ENCODE measurements at regions not wholly inside any gene's neighbourhood (a gene's known extent, or its start where the extent isn't known, plus 50 kb on each side); places are given as distances from the start of the nearest gene placed in this dataset.

GRCh38 chr11:79506124-79506523 lies 65.3 kb upstream of the TENM4 start:
- no peak for TF ChIP-seq ZNF207 (IDR thresholded peaks at IDR 0.05; ENCODE audit: borderline replicate concordance)
- TF ChIP-seq STAT5B (CRISPR knock-in tag; IDR thresholded peaks at IDR 0.05), result no peak
- no peak for TF ChIP-seq DR1 (CRISPR knock-in tag; IDR thresholded peaks at IDR 0.05)
- TF ChIP-seq ZBTB7A (CRISPR knock-in tag; IDR thresholded peaks at IDR 0.05), result no peak
- TF ChIP-seq ZNF24 (IDR thresholded peaks at IDR 0.05), result no peak
- TF ChIP-seq CTCF (CRISPR knock-in tag; IDR thresholded peaks at IDR 0.05), result no peak
